Endothelial cell (in vitro differentiated cells): ENCODE measurements at regions not wholly inside any gene's neighbourhood (a gene's known extent, or its start where the extent isn't known, plus 50 kb on each side); places are given as distances from the start of the nearest gene placed in this dataset.

Experiments
- DNase-seq: peaks from one replicate; pipeline ENCODE4 v3.0.0; 2021; ENCODE audit warnings: low spot score
- H3K27ac Mint-ChIP-seq: one replicate; pipeline ENCODE4 v1.8.0; 2021; ENCODE audit warnings: mixed read lengths, inconsistent platforms; ENCODE audit not compliant: unreplicated experiment
- H3K27me3 Mint-ChIP-seq: one replicate; pipeline ENCODE4 v1.8.0; 2021; ENCODE audit warnings: mild to moderate bottlenecking, moderate library complexity, mixed read lengths, inconsistent platforms; ENCODE audit not compliant: unreplicated experiment
- H3K36me3 Mint-ChIP-seq: one replicate; pipeline ENCODE4 v1.8.0; 2021; ENCODE audit warnings: mild to moderate bottlenecking, low read depth, mixed read lengths, inconsistent platforms; ENCODE audit not compliant: unreplicated experiment
- H3K4me1 Mint-ChIP-seq: one replicate; pipeline ENCODE4 v1.8.0; 2021; ENCODE audit warnings: mild to moderate bottlenecking, mixed read lengths, inconsistent platforms; ENCODE audit not compliant: unreplicated experiment
- H3K4me3 Mint-ChIP-seq: one replicate; pipeline ENCODE4 v1.8.0; 2021; ENCODE audit warnings: mild to moderate bottlenecking, mixed read lengths, inconsistent platforms; ENCODE audit not compliant: unreplicated experiment
- H3K9me3 Mint-ChIP-seq: one replicate; pipeline ENCODE4 v1.8.0; 2021; ENCODE audit warnings: mixed read lengths, inconsistent platforms; ENCODE audit not compliant: unreplicated experiment
- TF ChIP-seq, protein P1 (sequence below): fragments of 200-600 bp; sonication (generic); IDR thresholded peaks from one replicate; pipeline ENCODE4 v1.5.0; 2021; ENCODE audit warnings: antibody characterized with exemption; ENCODE audit not compliant: unreplicated experiment

- Mint-ChIP-seq H3K4me1 (peaks cover 3% of the 10 kb centered on the region), H3K9me3 (no peaks in the 10 kb centered on the region), H3K36me3 (no peaks in the 10 kb centered on the region), H3K27me3 (no peaks in the 10 kb centered on the region), H3K4me3 (no peak overlapping the region), H3K27ac (no peak overlapping the region)
- no peak for DNase-seq
- TF ChIP-seq, protein P1, sequence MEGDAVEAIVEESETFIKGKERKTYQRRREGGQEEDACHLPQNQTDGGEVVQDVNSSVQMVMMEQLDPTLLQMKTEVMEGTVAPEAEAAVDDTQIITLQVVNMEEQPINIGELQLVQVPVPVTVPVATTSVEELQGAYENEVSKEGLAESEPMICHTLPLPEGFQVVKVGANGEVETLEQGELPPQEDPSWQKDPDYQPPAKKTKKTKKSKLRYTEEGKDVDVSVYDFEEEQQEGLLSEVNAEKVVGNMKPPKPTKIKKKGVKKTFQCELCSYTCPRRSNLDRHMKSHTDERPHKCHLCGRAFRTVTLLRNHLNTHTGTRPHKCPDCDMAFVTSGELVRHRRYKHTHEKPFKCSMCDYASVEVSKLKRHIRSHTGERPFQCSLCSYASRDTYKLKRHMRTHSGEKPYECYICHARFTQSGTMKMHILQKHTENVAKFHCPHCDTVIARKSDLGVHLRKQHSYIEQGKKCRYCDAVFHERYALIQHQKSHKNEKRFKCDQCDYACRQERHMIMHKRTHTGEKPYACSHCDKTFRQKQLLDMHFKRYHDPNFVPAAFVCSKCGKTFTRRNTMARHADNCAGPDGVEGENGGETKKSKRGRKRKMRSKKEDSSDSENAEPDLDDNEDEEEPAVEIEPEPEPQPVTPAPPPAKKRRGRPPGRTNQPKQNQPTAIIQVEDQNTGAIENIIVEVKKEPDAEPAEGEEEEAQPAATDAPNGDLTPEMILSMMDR: no peak
Observed at GRCh38 chrX:137431693-137432488, 134.0 kb upstream of the ZIC3 start.

DNA sequence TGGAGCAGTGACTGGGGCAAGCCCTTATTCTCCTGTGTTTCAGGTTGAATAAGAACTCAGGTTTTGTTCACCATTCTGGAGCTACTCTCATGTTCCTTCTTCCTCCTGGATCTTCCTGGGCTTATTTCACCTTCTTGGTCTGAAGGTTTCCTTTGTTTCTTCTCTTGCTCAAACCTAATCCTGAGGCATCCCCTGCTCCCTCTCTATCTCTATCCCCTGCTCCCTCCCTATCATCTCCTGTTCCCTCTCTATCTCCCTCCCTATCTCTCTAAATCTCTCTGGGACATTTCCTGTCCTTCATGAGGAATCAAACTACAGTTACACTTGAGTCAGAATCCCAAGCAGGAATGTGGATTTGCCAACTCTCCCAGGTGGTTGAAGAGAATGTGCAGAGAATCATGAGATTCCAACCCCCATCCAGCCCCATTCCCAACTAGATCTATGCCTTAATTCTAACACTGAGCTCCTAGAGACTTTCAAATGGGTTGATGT is 134.9 kb upstream of the ZIC3 start:
- Mint-ChIP-seq H3K4me3 (no peak overlapping the region), H3K27me3 (no peaks in the 10 kb centered on the region), H3K27ac (no peak overlapping the region), H3K4me1 (peaks cover 7% of the 10 kb centered on the region), H3K36me3 (no peaks in the 10 kb centered on the region), H3K9me3 (no peaks in the 10 kb centered on the region)
- DNase-seq: no peak
- TF ChIP-seq, protein P1: no peak

- Mint-ChIP-seq H3K27ac (no peak overlapping the region), H3K4me3 (no peak overlapping the region), H3K9me3 (no peaks in the 10 kb centered on the region), H3K36me3 (no peaks in the 10 kb centered on the region), H3K27me3 (no peaks in the 10 kb centered on the region), H3K4me1 (peaks cover 11% of the 10 kb centered on the region)
- no peak for DNase-seq
- TF ChIP-seq, protein P1: no peak
Observed at GRCh38 chrX:137430301-137430700, 135.6 kb upstream of the ZIC3 start.

GRCh38 chrX:137428766-137429591 is 136.9 kb upstream of the ZIC3 start:
- DNase-seq: peak; percentile 42
- Mint-ChIP-seq H3K27ac (no peak overlapping the region), H3K9me3 (no peaks in the 10 kb centered on the region), H3K27me3 (no peaks in the 10 kb centered on the region), H3K36me3 (no peaks in the 10 kb centered on the region), H3K4me1 (peaks cover 11% of the 10 kb centered on the region), H3K4me3 (peak overlapping the region; percentile 37)
- TF ChIP-seq, protein P1: no peak

DNA sequence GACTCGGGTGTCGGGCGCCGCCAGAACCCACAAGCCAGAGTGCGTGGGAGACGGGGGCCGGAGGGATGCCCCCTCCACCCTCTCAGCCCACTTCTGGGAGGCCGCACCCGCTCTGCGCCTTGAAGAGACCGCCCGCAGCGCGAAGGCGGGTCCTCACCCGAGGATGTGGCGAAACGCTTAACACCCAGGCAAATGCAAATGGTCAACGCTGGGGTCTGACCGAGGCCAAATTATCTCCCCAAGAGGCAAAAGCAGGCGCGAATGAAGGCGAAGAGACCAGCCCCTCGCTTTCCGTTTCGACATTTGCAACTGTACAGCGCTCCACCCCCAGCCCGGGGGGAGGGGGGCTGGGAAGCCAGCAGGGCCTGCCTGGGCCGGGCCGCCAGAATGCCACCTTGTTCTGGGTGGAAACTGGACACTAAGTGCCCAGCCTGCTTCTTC is 137.7 kb upstream of the ZIC3 start:
- no peaks in the 10 kb centered on the region for H3K36me3 Mint-ChIP-seq
- peak; percentile 4 for DNase-seq
- TF ChIP-seq, protein P1: no peak
- no peaks in the 10 kb centered on the region for H3K9me3 Mint-ChIP-seq
- H3K4me3 Mint-ChIP-seq: peak overlapping the region; percentile 82
- H3K27me3 Mint-ChIP-seq: no peaks in the 10 kb centered on the region
- H3K27ac Mint-ChIP-seq: no peak overlapping the region
- peaks cover 11% of the 10 kb centered on the region for H3K4me1 Mint-ChIP-seq
